AG10803 (cell line): ENCODE measurements at regions not wholly inside any gene's neighbourhood (a gene's known extent, or its start where the extent isn't known, plus 50 kb on each side); places are given as distances from the start of the nearest gene placed in this dataset.

Source experiments
- DNase-seq: peaks from one replicate; pipeline ENCODE4 v3.0.0; 2010; ENCODE audit warnings: low read depth
- H3K4me3 ChIP-seq: 2 replicates; pipeline ENCODE4 v1.5.1; 2011; ENCODE audit warnings: mild to moderate bottlenecking, low read length, control low read depth
- TF ChIP-seq, protein P1 (sequence below): conservative IDR thresholded peaks from 2 replicates; pipeline ENCODE4 v1.5.1; 2011; ENCODE audit warnings: mild to moderate bottlenecking, low read length, control low read depth, inconsistent platforms

GRCh38 chr4:159498446-159499115 is 395.7 kb downstream of the RAPGEF2 start:
- no peak for DNase-seq
- H3K4me3 ChIP-seq, result no peak overlapping the region
- TF ChIP-seq, protein P1, sequence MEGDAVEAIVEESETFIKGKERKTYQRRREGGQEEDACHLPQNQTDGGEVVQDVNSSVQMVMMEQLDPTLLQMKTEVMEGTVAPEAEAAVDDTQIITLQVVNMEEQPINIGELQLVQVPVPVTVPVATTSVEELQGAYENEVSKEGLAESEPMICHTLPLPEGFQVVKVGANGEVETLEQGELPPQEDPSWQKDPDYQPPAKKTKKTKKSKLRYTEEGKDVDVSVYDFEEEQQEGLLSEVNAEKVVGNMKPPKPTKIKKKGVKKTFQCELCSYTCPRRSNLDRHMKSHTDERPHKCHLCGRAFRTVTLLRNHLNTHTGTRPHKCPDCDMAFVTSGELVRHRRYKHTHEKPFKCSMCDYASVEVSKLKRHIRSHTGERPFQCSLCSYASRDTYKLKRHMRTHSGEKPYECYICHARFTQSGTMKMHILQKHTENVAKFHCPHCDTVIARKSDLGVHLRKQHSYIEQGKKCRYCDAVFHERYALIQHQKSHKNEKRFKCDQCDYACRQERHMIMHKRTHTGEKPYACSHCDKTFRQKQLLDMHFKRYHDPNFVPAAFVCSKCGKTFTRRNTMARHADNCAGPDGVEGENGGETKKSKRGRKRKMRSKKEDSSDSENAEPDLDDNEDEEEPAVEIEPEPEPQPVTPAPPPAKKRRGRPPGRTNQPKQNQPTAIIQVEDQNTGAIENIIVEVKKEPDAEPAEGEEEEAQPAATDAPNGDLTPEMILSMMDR, result no peak

DNA sequence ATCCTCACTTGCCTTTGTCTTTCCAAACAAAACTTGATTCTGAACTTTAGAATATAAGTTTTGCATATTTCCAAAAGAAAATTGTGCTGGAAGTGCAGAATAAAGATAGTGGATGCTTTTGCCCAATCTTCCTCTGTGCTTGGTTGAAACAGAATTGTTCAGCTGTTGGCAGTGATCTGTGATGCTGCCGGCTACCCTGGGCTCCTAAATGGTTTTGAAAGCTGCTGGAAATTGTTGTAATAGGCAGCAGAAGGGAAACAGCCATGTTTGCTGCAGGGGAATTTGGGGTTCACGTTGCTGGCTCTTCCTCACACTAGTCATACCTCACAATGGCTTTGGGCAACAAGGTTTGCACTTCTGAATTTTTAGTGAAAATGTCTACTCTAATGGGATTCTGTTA is 398.0 kb downstream of the RAPGEF2 start:
- no peak overlapping the region for H3K4me3 ChIP-seq
- DNase-seq, result no peak
- TF ChIP-seq, protein P1, result no peak

- TF ChIP-seq, protein P1, result no peak
- DNase-seq, result no peak
- H3K4me3 ChIP-seq, result no peak overlapping the region
Measured at GRCh38 chr4:159503236-159504008, 400.5 kb downstream of the RAPGEF2 start.

DNA sequence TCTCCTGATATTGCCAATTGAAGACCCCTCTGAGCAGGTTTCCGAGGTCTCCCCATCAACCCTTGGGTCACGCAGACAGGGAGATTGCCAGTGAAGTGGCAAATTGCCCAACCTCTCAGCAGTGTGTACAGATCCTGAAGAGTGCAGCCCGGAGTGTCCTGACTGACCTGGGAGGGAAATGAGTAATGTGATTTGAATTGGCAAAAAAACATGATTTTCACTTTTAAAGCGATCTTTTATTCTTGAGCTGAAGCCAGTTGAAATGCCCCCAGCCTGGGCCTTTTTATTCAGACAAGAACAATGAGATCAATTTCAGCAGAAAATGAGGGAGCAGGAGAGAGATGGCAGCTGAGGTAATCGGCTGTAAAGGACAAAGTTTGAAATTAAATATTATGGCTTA is 401.8 kb downstream of the RAPGEF2 start:
- H3K4me3 ChIP-seq, result no peak overlapping the region
- no peak for DNase-seq
- TF ChIP-seq, protein P1, result no peak

GRCh38 chr4:159505266-159505975 is 402.5 kb downstream of the RAPGEF2 start:
- TF ChIP-seq, protein P1, result no peak
- H3K4me3 ChIP-seq, result no peak overlapping the region
- DNase-seq, result no peak

DNA sequence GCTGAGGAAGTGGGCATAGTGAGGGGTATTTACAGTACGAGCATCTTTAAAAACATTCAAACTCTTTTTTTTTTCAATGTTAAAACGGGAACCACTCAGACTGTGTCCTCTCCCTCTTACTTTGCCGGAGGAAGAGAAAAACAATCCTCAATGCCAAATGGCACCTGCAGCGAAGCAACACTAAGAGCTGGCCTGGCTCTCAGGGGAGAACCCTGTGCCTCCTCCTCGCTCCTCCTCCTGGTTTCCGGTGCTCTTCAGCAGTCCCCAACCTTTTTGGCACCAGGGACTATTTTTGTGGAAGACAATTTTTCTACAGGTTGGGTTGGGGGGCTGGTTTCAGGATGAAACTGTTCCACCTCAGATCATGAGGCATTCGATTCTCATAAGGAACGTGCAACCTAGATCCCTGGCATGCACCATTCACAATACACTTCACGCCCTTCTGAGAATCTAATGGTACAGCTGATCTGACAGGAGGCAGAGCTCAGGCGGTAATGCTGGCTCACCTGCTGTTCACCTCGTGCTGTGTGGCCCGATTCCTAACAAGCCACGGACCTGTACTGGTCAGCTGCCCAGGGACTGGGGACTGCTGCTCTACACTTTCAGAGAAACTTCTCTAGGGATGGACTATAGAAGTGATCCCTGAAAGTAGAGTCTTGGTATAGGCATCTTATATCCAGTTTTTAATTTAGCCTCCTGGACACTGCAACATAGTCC is 404.1 kb downstream of the RAPGEF2 start:
- no peak overlapping the region for H3K4me3 ChIP-seq
- TF ChIP-seq, protein P1, result no peak
- DNase-seq, result no peak
